ENCODE measurements at regions not wholly inside any gene's neighbourhood (a gene's known extent, or its start where the extent isn't known, plus 50 kb on each side); places are given as distances from the start of the nearest gene placed in this dataset.
"Not testable (repeated sequence)": the region's sequence is repeated elsewhere in the genome, so short reads cannot be mapped to it uniquely, and the experiment has no call there.

- Histone ChIP-seq H3K4me3 (no peak overlapping the region), H3K4me1 (replicated peaks in 1 of 2) (no peaks in the 10 kb centered on the region), H3K27ac (no peak overlapping the region)
- peak in 2 of 8 experiments; percentile 32 to 96 for ATAC-seq (replicated peaks in 6 of 8)
- in situ Hi-C loops (cut with MboI; ENCODE audit: low pct_unique_long_range_greater_than_20kb in 2 of 9, low sequenced_read_pairs in 9 of 9, unreplicated experiment in 9 of 9), result no loop called here
- WGBS, 10 experiments, result 0 to 100% (median 57%) methylated on average over 2 of the region's 2 CpGs
These were observed 231.2 kb upstream of the FKBP1C start for GRCh38 chr6:62980093-62980492.

- ATAC-seq (replicated peaks in 6 of 8), result no peak
- H3K4me3 ChIP-seq, result no peak overlapping the region
- in situ Hi-C loops (cut with MboI; ENCODE audit: low pct_unique_long_range_greater_than_20kb in 2 of 9, low sequenced_read_pairs in 9 of 9, unreplicated experiment in 9 of 9), result no loop called here
These were observed 230.5 kb upstream of the FKBP1C start for GRCh38 chr6:62980724-62981123.

GRCh38 chr6:62982951-62983350 lies 228.3 kb upstream of the FKBP1C start:
- 26 to 100% (median 66%) methylated on average over 1 to 2 of the region's 2 CpGs for WGBS, 10 experiments
- in situ Hi-C loops (cut with MboI; ENCODE audit: low pct_unique_long_range_greater_than_20kb in 2 of 9, low sequenced_read_pairs in 9 of 9, unreplicated experiment in 9 of 9), result no loop called here
- no peak overlapping the region for H3K4me3 ChIP-seq
- no peak for ATAC-seq (replicated peaks in 6 of 8)
- no peak overlapping the region for H3K27ac ChIP-seq
- H3K4me1 ChIP-seq (replicated peaks in 1 of 2), result no peaks in the 10 kb centered on the region

More at GRCh38 chr6:62980724-62981123, 230.5 kb upstream of the FKBP1C start:
- Histone ChIP-seq H3K4me1 (replicated peaks in 1 of 2) (no peaks in the 10 kb centered on the region), H3K27ac (no peak overlapping the region)

GRCh38 chr6:62991696-62992095 lies 219.6 kb upstream of the FKBP1C start:
- H3K27ac ChIP-seq; ATAC-seq (replicated peaks in 6 of 8); H3K4me3 ChIP-seq; in situ Hi-C loops (cut with MboI; ENCODE audit: low pct_unique_long_range_greater_than_20kb in 2 of 9, low sequenced_read_pairs in 9 of 9, unreplicated experiment in 9 of 9); H3K4me1 ChIP-seq (replicated peaks in 1 of 2): not testable (repeated sequence)
- WGBS, 10 experiments, result 0 to 100% (median 60%) methylated on average over 1 to 4 of the region's 4 CpGs; no CpG with 5 or more reads in 1 of the 10 experiments

GRCh38 chr6:62993951-62994350 lies 217.3 kb upstream of the FKBP1C start:
- in situ Hi-C loops (cut with MboI; ENCODE audit: low pct_unique_long_range_greater_than_20kb in 2 of 9, low sequenced_read_pairs in 9 of 9, unreplicated experiment in 9 of 9), result no loop called here

GRCh38 chr6:62998022-62998421 lies 213.2 kb upstream of the FKBP1C start:
- Histone ChIP-seq H3K4me3 (no peak overlapping the region), H3K27ac (no peak overlapping the region), H3K4me1 (replicated peaks in 1 of 2) (no peaks in the 10 kb centered on the region)
- ATAC-seq (replicated peaks in 6 of 8), result no peak
- 0 to 80% (median 44%) methylated on average over 1 to 2 of the region's 2 CpGs; no CpG with 5 or more reads in 4 of the 10 experiments for WGBS, 10 experiments
- in situ Hi-C loops (cut with MboI; ENCODE audit: low pct_unique_long_range_greater_than_20kb in 2 of 9, low sequenced_read_pairs in 9 of 9, unreplicated experiment in 9 of 9), result no loop called here

More at GRCh38 chr6:62993951-62994350, 217.3 kb upstream of the FKBP1C start:
- Histone ChIP-seq H3K4me1 (replicated peaks in 1 of 2) (no peaks in the 10 kb centered on the region), H3K4me3 (no peak overlapping the region), H3K27ac (no peak overlapping the region)
- no peak for ATAC-seq (replicated peaks in 6 of 8)

- H3K27ac ChIP-seq; in situ Hi-C loops (cut with MboI; ENCODE audit: low pct_unique_long_range_greater_than_20kb in 2 of 9, low sequenced_read_pairs in 9 of 9, unreplicated experiment in 9 of 9): not testable (repeated sequence)
These were observed 212.0 kb upstream of the FKBP1C start for GRCh38 chr6:62999242-62999641.

GRCh38 chr6:62999796-63000195 lies 211.5 kb upstream of the FKBP1C start:
- peak in 2 of 8 experiments; percentile 76 to 86 for ATAC-seq (replicated peaks in 6 of 8)
- 0 to 100% (median 70%) methylated on average over 1 of the region's 1 CpG; no CpG with 5 or more reads in 1 of the 10 experiments for WGBS, 10 experiments
- no peak overlapping the region for H3K4me3 ChIP-seq
- in situ Hi-C loops (cut with MboI; ENCODE audit: low pct_unique_long_range_greater_than_20kb in 2 of 9, low sequenced_read_pairs in 9 of 9, unreplicated experiment in 9 of 9), result no loop called here
- H3K27ac ChIP-seq, result no peak overlapping the region
- H3K4me1 ChIP-seq (replicated peaks in 1 of 2), result no peaks in the 10 kb centered on the region

More at GRCh38 chr6:62999242-62999641, 212.0 kb upstream of the FKBP1C start:
- H3K4me1 ChIP-seq (replicated peaks in 1 of 2); H3K4me3 ChIP-seq: not testable (repeated sequence)
- peak in 2 of 8 experiments; percentile 16 to 55 for ATAC-seq (replicated peaks in 6 of 8)
- 0 to 94% (median 61%) methylated on average over 1 to 3 of the region's 3 CpGs; no CpG with 5 or more reads in 2 of the 10 experiments for WGBS, 10 experiments

GRCh38 chr6:63006018-63006417 lies 205.3 kb upstream of the FKBP1C start:
- H3K27ac ChIP-seq; H3K4me1 ChIP-seq (replicated peaks in 1 of 2); in situ Hi-C loops (cut with MboI; ENCODE audit: low pct_unique_long_range_greater_than_20kb in 2 of 9, low sequenced_read_pairs in 9 of 9, unreplicated experiment in 9 of 9); H3K4me3 ChIP-seq; ATAC-seq (replicated peaks in 6 of 8): not testable (repeated sequence)
- WGBS, 10 experiments, result 10 to 84% (median 52%) methylated on average over 1 to 7 of the region's 7 CpGs; no CpG with 5 or more reads in 2 of the 10 experiments

GRCh38 chr6:63010962-63011361 lies 200.3 kb upstream of the FKBP1C start:
- H3K4me1 ChIP-seq (replicated peaks in 1 of 2); ATAC-seq (replicated peaks in 6 of 8); H3K27ac ChIP-seq; in situ Hi-C loops (cut with MboI; ENCODE audit: low pct_unique_long_range_greater_than_20kb in 2 of 9, low sequenced_read_pairs in 9 of 9, unreplicated experiment in 9 of 9); H3K4me3 ChIP-seq: not testable (repeated sequence)
- 100% methylated on average over 1 of the region's 3 CpGs; no CpG with 5 or more reads in 7 of the 10 experiments for WGBS, 10 experiments

GRCh38 chr6:63014290-63014689 lies 197.0 kb upstream of the FKBP1C start:
- Histone ChIP-seq H3K27ac (no peak overlapping the region), H3K4me1 (replicated peaks in 1 of 2) (no peaks in the 10 kb centered on the region), H3K4me3 (no peak overlapping the region)
- 0 to 100% (median 55%) methylated on average over 1 of the region's 1 CpG; no CpG with 5 or more reads in 1 of the 10 experiments for WGBS, 10 experiments
- no peak for ATAC-seq (replicated peaks in 6 of 8)
- in situ Hi-C loops (cut with MboI; ENCODE audit: low pct_unique_long_range_greater_than_20kb in 2 of 9, low sequenced_read_pairs in 9 of 9, unreplicated experiment in 9 of 9), result no loop called here

GRCh38 chr6:63022631-63023030 lies 188.6 kb upstream of the FKBP1C start:
- no peak overlapping the region for H3K4me3 ChIP-seq
- ATAC-seq (replicated peaks in 6 of 8), result no peak
- WGBS, 10 experiments, result 4 to 100% (median 42%) methylated on average over 1 to 2 of the region's 2 CpGs
- H3K4me1 ChIP-seq (replicated peaks in 1 of 2), result no peaks in the 10 kb centered on the region
- in situ Hi-C loops (cut with MboI; ENCODE audit: low pct_unique_long_range_greater_than_20kb in 2 of 9, low sequenced_read_pairs in 9 of 9, unreplicated experiment in 9 of 9), result no loop called here
- no peak overlapping the region for H3K27ac ChIP-seq

- 0 to 100% (median 73%) methylated on average over 1 to 4 of the region's 4 CpGs for WGBS, 10 experiments
- in situ Hi-C loops (cut with MboI; ENCODE audit: low pct_unique_long_range_greater_than_20kb in 2 of 9, low sequenced_read_pairs in 9 of 9, unreplicated experiment in 9 of 9), result no loop called here
- H3K4me3 ChIP-seq, result no peak overlapping the region
- no peaks in the 10 kb centered on the region for H3K4me1 ChIP-seq (replicated peaks in 1 of 2)
- no peak overlapping the region for H3K27ac ChIP-seq
- ATAC-seq (replicated peaks in 6 of 8), result no peak
These were observed 187.5 kb upstream of the FKBP1C start for GRCh38 chr6:63023726-63024125.

- no peak for ATAC-seq (replicated peaks in 6 of 8)
- Histone ChIP-seq H3K27ac (no peak overlapping the region), H3K4me1 (replicated peaks in 1 of 2) (no peaks in the 10 kb centered on the region), H3K4me3 (no peak overlapping the region)
- in situ Hi-C loops (cut with MboI; ENCODE audit: low pct_unique_long_range_greater_than_20kb in 2 of 9, low sequenced_read_pairs in 9 of 9, unreplicated experiment in 9 of 9), result no loop called here
- whole genome bisulfite sequencing, 10 experiments, result 0 to 100% (median 30%) methylated on average over 1 to 3 of the region's 3 CpGs; no CpG with 5 or more reads in 1 of the 10 experiments
These were observed 162.1 kb upstream of the FKBP1C start for GRCh38 chr6:63049216-63049615.

All from motor neuron (in vitro differentiated cells).